IMR-90 (cell line): ENCODE measurements at regions not wholly inside any gene's neighbourhood (a gene's known extent, or its start where the extent isn't known, plus 50 kb on each side); places are given as distances from the start of the nearest gene placed in this dataset.

Source experiments
- ATAC-seq: fragments of 200-7000 bp; cut with Tn5 transposase; 2 replicates; pipeline ENCODE4 v1.9.1; 2020; ENCODE audit warnings: low read depth, mild to moderate bottlenecking, moderate library complexity
- BruUV-seq: library from RNA; stranded (reverse); fragments of 400-500 nt; replicated peaks from 2 replicates; lab custom pipeline; 2021; lab: Mats Ljungman, UMichigan
- CTCF ChIA-PET: fragments of 300-600 bp; formaldehyde crosslinking; extraction: SDS; loops from one replicate; lab custom pipeline; 2021; ENCODE audit warnings: antibody characterized with exemption; lab: Yijun Ruan, JAX
- POLR2A ChIA-PET: fragments of 300-600 bp; sonication (Branson Sonifier 250); formaldehyde crosslinking; loops from one replicate; lab custom pipeline; 2022; ENCODE audit warnings: antibody characterized with exemption; ENCODE audit not compliant: unreplicated experiment; lab: Charles Lee
- DNase-seq: peaks from one replicate; pipeline ENCODE4 v3.0.0; 2013
- H2AFZ ChIP-seq: replicated peaks from 2 replicates; pipeline ENCODE3; 2013; ENCODE audit warnings: low read length, mild to moderate bottlenecking; ENCODE audit not compliant: poor library complexity
- H2AK5ac ChIP-seq: 2 replicates; pipeline ENCODE4 v1.6.1; 2013; ENCODE audit warnings: low read depth, low read length, inconsistent platforms
- H2AK9ac ChIP-seq: replicated peaks from 2 replicates; pipeline ENCODE3; 2013; ENCODE audit warnings: mild to moderate bottlenecking, low read depth, low read length, moderate library complexity; ENCODE audit not compliant: poor library complexity
- H2BK120ac ChIP-seq: 2 replicates; pipeline ENCODE4 v1.6.1; 2013; ENCODE audit warnings: low read depth, low read length, inconsistent platforms
- H2BK15ac ChIP-seq: 3 replicates; pipeline ENCODE4 v1.6.1; 2013; ENCODE audit warnings: low read depth, low read length, inconsistent platforms
- H2BK20ac ChIP-seq: 2 replicates; pipeline ENCODE4 v1.6.1; 2013; ENCODE audit warnings: low read depth, mild to moderate bottlenecking, inconsistent platforms, low read length, moderate library complexity
- H2BK5ac ChIP-seq: 2 replicates; pipeline ENCODE4 v1.6.1; 2013; ENCODE audit warnings: mild to moderate bottlenecking, low read depth, low read length, inconsistent platforms; ENCODE audit not compliant: poor library complexity, severe bottlenecking
- H3K14ac ChIP-seq: replicated peaks from 2 replicates; pipeline ENCODE4 v1.6.1; 2013; ENCODE audit warnings: low read depth, low read length, inconsistent platforms
- H3K18ac ChIP-seq: 2 replicates; pipeline ENCODE4 v1.6.1; 2013; ENCODE audit warnings: low read depth, low read length, control low read depth
- H3K23ac ChIP-seq: 2 replicates; pipeline ENCODE4 v1.6.1; 2013; ENCODE audit warnings: low read depth, low read length, inconsistent platforms
- H3K27ac ChIP-seq: 2 replicates; pipeline ENCODE4 v1.5.1; 2013; ENCODE audit warnings: mild to moderate bottlenecking, control low read depth, low read length; ENCODE audit not compliant: insufficient read depth
- H3K27me3 ChIP-seq: 2 replicates; pipeline ENCODE4 v1.6.1; 2013; ENCODE audit warnings: low read length; ENCODE audit not compliant: control insufficient read depth, insufficient read depth
- H3K36me3 ChIP-seq: 2 replicates; pipeline ENCODE4 v1.6.1; 2013; ENCODE audit warnings: low read length, mixed read lengths; ENCODE audit not compliant: control insufficient read depth, insufficient read depth
- H3K4ac ChIP-seq: 2 replicates; pipeline ENCODE4 v1.6.1; 2013; ENCODE audit warnings: low read depth, low read length, inconsistent platforms
- H3K4me1 ChIP-seq: 2 replicates; pipeline ENCODE4 v1.6.1; 2013; ENCODE audit warnings: low read length, mixed read lengths; ENCODE audit not compliant: control insufficient read depth, insufficient read depth
- H3K4me2 ChIP-seq: 2 replicates; pipeline ENCODE4 v1.6.1; 2013; ENCODE audit warnings: low read depth, mild to moderate bottlenecking, control low read depth, low read length, moderate library complexity
- H3K4me3 ChIP-seq: 2 replicates; pipeline ENCODE4 v1.5.1; 2013; ENCODE audit warnings: low read depth, mild to moderate bottlenecking, control low read depth, low read length, moderate library complexity; ENCODE audit not compliant: insufficient read depth
- H3K56ac ChIP-seq: 2 replicates; pipeline ENCODE4 v1.6.1; 2013; ENCODE audit warnings: low read length, inconsistent platforms; ENCODE audit not compliant: insufficient read depth; ENCODE audit errors: extremely low read depth
- H3K79me1 ChIP-seq, 2 experiments: 2 replicates each; pipeline ENCODE4 v1.6.1; 2013; ENCODE audit warnings: low read length in 2 of 2, inconsistent platforms in 1 of 2, low read depth in 1 of 2
- H3K9ac ChIP-seq: 2 replicates; pipeline ENCODE4 v1.6.1; 2013; ENCODE audit warnings: low read depth, low read length, control low read depth
- H3K9me1 ChIP-seq: 2 replicates; pipeline ENCODE4 v1.6.1; 2013; ENCODE audit warnings: low read length, inconsistent platforms; ENCODE audit not compliant: insufficient read depth
- H3K9me3 ChIP-seq: 2 replicates; pipeline ENCODE4 v1.6.1; 2013; ENCODE audit warnings: low read length; ENCODE audit not compliant: control insufficient read depth, insufficient read depth
- H4K20me1 ChIP-seq: 2 replicates; pipeline ENCODE4 v1.6.1; 2013; ENCODE audit warnings: low read length, inconsistent platforms; ENCODE audit not compliant: insufficient read depth
- H4K5ac ChIP-seq: 2 replicates; pipeline ENCODE4 v1.6.1; 2013; ENCODE audit warnings: mild to moderate bottlenecking, low read depth, low read length, control low read depth
- H4K8ac ChIP-seq, 2 experiments: 2 replicates each; pipeline ENCODE4 v1.6.1; 2013; ENCODE audit warnings: low read depth in 2 of 2, low read length in 2 of 2, control low read depth in 1 of 2, inconsistent platforms in 1 of 2
- H4K91ac ChIP-seq: 2 replicates; pipeline ENCODE4 v1.6.1; 2013; ENCODE audit warnings: low read depth, low read length, inconsistent platforms; ENCODE audit not compliant: insufficient read depth
- BHLHE40 ChIP-seq: fragments of 150-350 bp; IDR thresholded peaks from 2 replicates; pipeline ENCODE4 v1.6.1; 2016; ENCODE audit warnings: mild to moderate bottlenecking, low read depth, low read length
- CEBPB ChIP-seq: IDR thresholded peaks from 2 replicates; pipeline ENCODE4 v1.6.1; 2012; ENCODE audit warnings: low read depth, low read length, improper control_type of control experiment
- CHD1 ChIP-seq: IDR thresholded peaks from 2 replicates; pipeline ENCODE4 v1.6.1; 2012; ENCODE audit warnings: low read depth, low read length, improper control_type of control experiment
- FOS ChIP-seq: fragments of 150-350 bp; IDR thresholded peaks from 2 replicates; pipeline ENCODE4 v1.6.1; 2016; ENCODE audit warnings: low read depth, low read length
- MAFK ChIP-seq: IDR thresholded peaks from 2 replicates; pipeline ENCODE4 v1.6.1; 2012; ENCODE audit warnings: low read depth, low read length, improper control_type of control experiment
- MAZ ChIP-seq: IDR thresholded peaks from 2 replicates; pipeline ENCODE4 v1.6.1; 2012; ENCODE audit warnings: low read depth, mild to moderate bottlenecking, low read length, improper control_type of control experiment, moderate library complexity, borderline replicate concordance
- MXI1 ChIP-seq: IDR thresholded peaks from 2 replicates; pipeline ENCODE4 v1.6.1; 2012; ENCODE audit warnings: low read depth, mild to moderate bottlenecking, low read length, moderate library complexity, borderline replicate concordance
- NFE2L2 ChIP-seq: fragments of 150-350 bp; IDR thresholded peaks from 2 replicates; pipeline ENCODE4 v1.6.1; 2016; ENCODE audit warnings: low read depth, mild to moderate bottlenecking, low read length
- POLR2A ChIP-seq: IDR thresholded peaks from 2 replicates; pipeline ENCODE4 v1.6.1; 2012; ENCODE audit warnings: mild to moderate bottlenecking, low read depth, low read length
- RCOR1 ChIP-seq: IDR thresholded peaks from 2 replicates; pipeline ENCODE4 v1.6.1; 2012; ENCODE audit warnings: mild to moderate bottlenecking, low read length, improper control_type of control experiment; ENCODE audit not compliant: insufficient replicate concordance
- RFX5 ChIP-seq: IDR thresholded peaks from 2 replicates; pipeline ENCODE4 v1.8.0; 2012; ENCODE audit warnings: low read depth, mild to moderate bottlenecking, low read length, moderate library complexity
- SMC3 ChIP-seq: fragments of 150-350 bp; IDR thresholded peaks from 2 replicates; pipeline ENCODE4 v1.6.1; 2016; ENCODE audit warnings: low read depth, mild to moderate bottlenecking, antibody characterized with exemption, low read length, moderate library complexity
- WGBS, 2 experiments: methylation state at CpG; one replicate each; pipeline versions ENCODE4 v1.1.5 to v1.1.7; 2013; ENCODE audit warnings: missing lambda C conversion rate in 2 of 2; ENCODE audit not compliant: insufficient read length in 1 of 2; ENCODE audit errors: extremely low coverage in 2 of 2; 5-methylcytosine and 5-hydroxymethylcytosine counted together
- dilution Hi-C: fragments of 300-500 bp; cut with HindIII; formaldehyde crosslinking; loops from one replicate; pipeline ENCODE4 v1.14.3; 2018; ENCODE audit warnings: low sequenced_read_pairs; ENCODE audit not compliant: unreplicated experiment
- in situ Hi-C: fragments of 300-500 bp; cut with MboI; formaldehyde crosslinking; loops from 3 replicates; pipeline ENCODE4 v1.14.3; 2019; ENCODE audit warnings: low sequenced_read_pairs, inconsistent platforms, mixed read lengths
- intact Hi-C: fragments of 100-400 bp; cut with micrococcal nuclease; formaldehyde crosslinking; loops from 2 replicates; pipeline ENCODE4 v1.10.0; 2022
- TF ChIP-seq, protein P1 (sequence below): conservative IDR thresholded peaks from 2 replicates; pipeline ENCODE4 v1.5.1; 2012; ENCODE audit warnings: mild to moderate bottlenecking, low read depth, low read length, improper control_type of control experiment
- TF ChIP-seq, protein P2 (sequence below): fragments of 150-350 bp; IDR thresholded peaks from 2 replicates; pipeline ENCODE4 v1.6.1; 2017; ENCODE audit warnings: mild to moderate bottlenecking, antibody characterized with exemption, low read length, low read depth

DNA sequence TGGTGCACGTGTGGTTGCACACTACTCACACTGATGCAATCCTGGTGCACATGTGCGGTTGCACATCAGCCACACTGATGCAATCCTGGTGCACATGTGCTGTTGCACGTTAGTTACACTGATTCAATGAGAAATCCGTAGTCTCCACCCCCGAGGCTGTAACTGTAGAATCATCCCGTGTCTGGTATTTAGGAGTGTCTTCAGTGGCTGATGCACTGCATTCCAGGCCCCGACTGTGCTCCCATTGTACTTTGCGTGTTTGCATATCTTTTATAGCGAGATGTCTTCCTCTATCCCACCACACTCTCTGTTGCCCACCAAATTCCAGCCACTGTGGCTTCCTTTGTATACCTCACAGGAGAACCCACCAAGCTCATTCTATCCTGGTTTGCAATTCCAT, 87.8 kb upstream of the MTHFD1L start:
- Histone ChIP-seq H2BK15ac (no peak overlapping the region), H2AK9ac (no peak overlapping the region), H4K91ac (no peak overlapping the region), H4K5ac (no peak overlapping the region), H3K18ac (no peak overlapping the region), H3K14ac (no peak overlapping the region), H3K4ac (no peak overlapping the region), H4K20me1 (no peaks in the 10 kb centered on the region), H2BK5ac (no peak overlapping the region), H2BK20ac (no peak overlapping the region), H3K79me1 (no peaks in the 10 kb centered on the region), H2AK5ac (no peak overlapping the region), H3K9me3 (no peaks in the 10 kb centered on the region), H2AFZ (no peak overlapping the region), H3K9ac (no peak overlapping the region), H3K4me2 (no peak overlapping the region), H2BK120ac (no peak overlapping the region), H3K56ac (no peak overlapping the region), H3K4me3 (no peak overlapping the region), H4K8ac (no peak overlapping the region), H3K9me1 (no peaks in the 10 kb centered on the region), H3K4me1 (no peaks in the 10 kb centered on the region), H3K27me3 (no peaks in the 10 kb centered on the region), H3K36me3 (no peaks in the 10 kb centered on the region), H3K23ac (no peak overlapping the region), H3K27ac (no peak overlapping the region)
- ATAC-seq (no peak), DNase-seq (no peak)
- no TSS peak for BruUV-seq
- TF ChIP-seq BHLHE40 (no peak), CEBPB (no peak), MXI1 (no peak), FOS (no peak), SMC3 (no peak), RCOR1 (no peak), RFX5 (no peak), NFE2L2 (no peak), MAZ (no peak), MAFK (no peak), CHD1 (no peak), POLR2A (no peak)
- TF ChIP-seq, protein P1, sequence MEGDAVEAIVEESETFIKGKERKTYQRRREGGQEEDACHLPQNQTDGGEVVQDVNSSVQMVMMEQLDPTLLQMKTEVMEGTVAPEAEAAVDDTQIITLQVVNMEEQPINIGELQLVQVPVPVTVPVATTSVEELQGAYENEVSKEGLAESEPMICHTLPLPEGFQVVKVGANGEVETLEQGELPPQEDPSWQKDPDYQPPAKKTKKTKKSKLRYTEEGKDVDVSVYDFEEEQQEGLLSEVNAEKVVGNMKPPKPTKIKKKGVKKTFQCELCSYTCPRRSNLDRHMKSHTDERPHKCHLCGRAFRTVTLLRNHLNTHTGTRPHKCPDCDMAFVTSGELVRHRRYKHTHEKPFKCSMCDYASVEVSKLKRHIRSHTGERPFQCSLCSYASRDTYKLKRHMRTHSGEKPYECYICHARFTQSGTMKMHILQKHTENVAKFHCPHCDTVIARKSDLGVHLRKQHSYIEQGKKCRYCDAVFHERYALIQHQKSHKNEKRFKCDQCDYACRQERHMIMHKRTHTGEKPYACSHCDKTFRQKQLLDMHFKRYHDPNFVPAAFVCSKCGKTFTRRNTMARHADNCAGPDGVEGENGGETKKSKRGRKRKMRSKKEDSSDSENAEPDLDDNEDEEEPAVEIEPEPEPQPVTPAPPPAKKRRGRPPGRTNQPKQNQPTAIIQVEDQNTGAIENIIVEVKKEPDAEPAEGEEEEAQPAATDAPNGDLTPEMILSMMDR: no peak
- TF ChIP-seq, protein P2, sequence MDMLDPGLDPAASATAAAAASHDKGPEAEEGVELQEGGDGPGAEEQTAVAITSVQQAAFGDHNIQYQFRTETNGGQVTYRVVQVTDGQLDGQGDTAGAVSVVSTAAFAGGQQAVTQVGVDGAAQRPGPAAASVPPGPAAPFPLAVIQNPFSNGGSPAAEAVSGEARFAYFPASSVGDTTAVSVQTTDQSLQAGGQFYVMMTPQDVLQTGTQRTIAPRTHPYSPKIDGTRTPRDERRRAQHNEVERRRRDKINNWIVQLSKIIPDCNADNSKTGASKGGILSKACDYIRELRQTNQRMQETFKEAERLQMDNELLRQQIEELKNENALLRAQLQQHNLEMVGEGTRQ: no peak
- in situ Hi-C loops (no loop called here), dilution Hi-C loops (no loop called here), intact Hi-C loops (no loop called here)
- WGBS, 2 experiments: 91% methylated on average over 6 of the region's 9 CpGs; no CpG with 5 or more reads in 1 of the 2 experiments
- POLR2A ChIA-PET: no interaction called here
- CTCF ChIA-PET: no interaction called here
